ENCODE measurements at regions not wholly inside any gene's neighbourhood (a gene's known extent, or its start where the extent isn't known, plus 50 kb on each side); places are given as distances from the start of the nearest gene placed in this dataset.

DNA sequence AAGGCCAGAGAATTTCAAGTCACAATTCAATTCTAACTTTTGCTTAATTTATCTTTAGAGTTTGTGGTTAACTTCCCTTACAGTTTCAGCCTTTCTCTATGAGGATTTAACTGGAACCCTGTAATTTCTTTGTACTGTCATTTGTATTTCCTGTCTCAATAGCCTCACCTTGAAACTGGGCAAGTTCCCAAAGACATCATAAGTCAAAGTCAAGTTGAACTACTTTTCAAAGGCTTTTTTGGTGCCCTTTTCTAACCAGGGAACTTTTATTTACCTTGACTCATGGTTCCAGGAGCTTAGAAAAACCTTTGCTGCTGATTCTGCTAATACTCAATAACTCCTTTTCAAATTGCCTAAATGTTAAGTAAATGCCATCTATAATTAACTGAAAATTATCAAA lies 200.8 kb upstream of the KRR1 start:
- DNase-seq (ENCODE audit: insufficient read length, low spot score) (no peak), FAIRE-seq (no peak)

GRCh38 chr12:75711271-75711670 lies 199.9 kb upstream of the KRR1 start:
- FAIRE-seq (no peak), DNase-seq (ENCODE audit: insufficient read length, low spot score) (no peak)

DNA sequence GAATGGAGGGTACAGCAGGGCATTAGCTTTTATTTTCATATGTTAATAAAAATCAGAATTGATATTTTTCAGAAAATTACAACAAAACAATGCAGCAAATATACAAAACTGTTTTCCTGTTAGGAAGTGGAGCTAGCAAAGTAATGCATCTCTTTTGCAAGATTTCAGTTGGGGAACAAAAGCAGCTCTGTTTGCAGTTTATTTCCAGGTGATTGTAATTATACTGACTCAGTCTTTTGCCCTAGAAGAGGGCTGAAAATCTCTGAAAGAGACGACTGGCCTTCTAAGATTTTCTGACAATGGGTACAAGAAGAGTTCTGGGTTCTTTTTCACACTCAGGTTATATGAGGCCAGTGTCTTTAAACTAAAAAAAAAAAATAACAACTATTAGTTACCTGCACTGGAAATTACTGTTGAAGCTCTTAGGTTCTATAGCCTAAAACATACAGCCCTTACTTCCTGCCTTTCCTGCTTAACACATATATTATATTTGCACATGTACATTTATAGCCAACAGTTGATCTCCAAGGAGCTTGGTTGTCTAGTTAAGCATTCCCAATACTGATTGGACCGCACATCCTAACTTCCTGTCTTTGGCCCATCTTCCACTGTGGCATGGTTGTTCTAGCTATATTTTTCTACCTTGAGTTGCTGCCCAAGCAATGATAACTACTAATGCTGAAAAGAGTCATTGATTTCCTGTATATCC lies 199.1 kb upstream of the KRR1 start:
- FAIRE-seq (no peak), DNase-seq (ENCODE audit: insufficient read length, low spot score) (no peak)

GRCh38 chr12:75709503-75709902 lies 198.1 kb upstream of the KRR1 start:
- no peak for DNase-seq (ENCODE audit: insufficient read length, low spot score)
- FAIRE-seq = no peak

DNA sequence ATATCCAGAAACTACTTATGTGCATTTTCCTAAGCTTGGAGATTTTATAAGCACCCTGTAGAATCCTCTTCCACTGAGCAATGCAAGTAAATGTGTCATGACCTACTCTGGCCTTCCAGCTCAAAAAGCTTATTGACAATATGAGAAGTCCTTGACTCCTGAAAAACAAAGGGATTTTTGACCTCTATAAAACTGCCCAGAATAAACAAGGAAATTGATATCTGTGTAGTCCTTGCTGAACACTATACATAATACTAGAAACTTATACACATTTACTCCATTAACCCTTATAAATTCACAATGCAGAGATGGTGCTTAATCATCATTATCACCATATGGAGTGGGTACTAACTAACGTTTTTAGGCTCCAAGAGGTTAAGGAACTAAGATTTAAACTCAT lies 197.4 kb upstream of the KRR1 start:
- no peak for FAIRE-seq
- DNase-seq (ENCODE audit: insufficient read length, low spot score) = no peak

GRCh38 chr12:75707983-75708382 lies 196.6 kb upstream of the KRR1 start:
- no peak for FAIRE-seq
- DNase-seq (ENCODE audit: insufficient read length, low spot score) = no peak

GRCh38 chr12:75706786-75707605 lies 195.6 kb upstream of the KRR1 start:
- DNase-seq (ENCODE audit: insufficient read length, low spot score) (no peak), FAIRE-seq (no peak)

- peak; percentile 36 for DNase-seq (ENCODE audit: insufficient read length, low spot score)
- no peak for FAIRE-seq
Observed at GRCh38 chr12:75705749-75706711, 194.6 kb upstream of the KRR1 start.

- DNase-seq (ENCODE audit: insufficient read length, low spot score) = no peak
Observed at GRCh38 chr12:75704664-75705063, 193.3 kb upstream of the KRR1 start.

GRCh38 chr12:75704208-75704607 lies 192.8 kb upstream of the KRR1 start:
- no peak for DNase-seq (ENCODE audit: insufficient read length, low spot score)
- no peak for FAIRE-seq

More at GRCh38 chr12:75704664-75705063, 193.3 kb upstream of the KRR1 start:
- no peak for FAIRE-seq

DNA sequence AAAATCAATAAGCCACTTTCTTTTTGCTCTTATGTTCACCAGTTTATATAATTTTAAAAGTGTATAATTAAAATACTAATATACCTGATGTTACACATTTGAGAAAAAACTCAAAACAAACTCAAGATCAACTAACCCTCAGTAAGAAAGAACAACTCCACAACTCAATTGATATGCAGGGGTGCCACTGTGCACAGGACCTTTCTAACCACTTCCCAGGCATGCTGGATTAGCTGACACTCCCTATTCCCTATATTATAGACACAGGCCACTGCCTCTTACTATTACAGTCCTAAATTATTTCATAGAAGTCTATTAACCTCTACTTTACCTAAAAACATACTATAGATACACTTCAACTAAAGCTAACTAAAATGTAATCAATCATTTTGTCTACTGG lies 191.7 kb upstream of the KRR1 start:
- FAIRE-seq (no peak), DNase-seq (ENCODE audit: insufficient read length, low spot score) (no peak)

DNA sequence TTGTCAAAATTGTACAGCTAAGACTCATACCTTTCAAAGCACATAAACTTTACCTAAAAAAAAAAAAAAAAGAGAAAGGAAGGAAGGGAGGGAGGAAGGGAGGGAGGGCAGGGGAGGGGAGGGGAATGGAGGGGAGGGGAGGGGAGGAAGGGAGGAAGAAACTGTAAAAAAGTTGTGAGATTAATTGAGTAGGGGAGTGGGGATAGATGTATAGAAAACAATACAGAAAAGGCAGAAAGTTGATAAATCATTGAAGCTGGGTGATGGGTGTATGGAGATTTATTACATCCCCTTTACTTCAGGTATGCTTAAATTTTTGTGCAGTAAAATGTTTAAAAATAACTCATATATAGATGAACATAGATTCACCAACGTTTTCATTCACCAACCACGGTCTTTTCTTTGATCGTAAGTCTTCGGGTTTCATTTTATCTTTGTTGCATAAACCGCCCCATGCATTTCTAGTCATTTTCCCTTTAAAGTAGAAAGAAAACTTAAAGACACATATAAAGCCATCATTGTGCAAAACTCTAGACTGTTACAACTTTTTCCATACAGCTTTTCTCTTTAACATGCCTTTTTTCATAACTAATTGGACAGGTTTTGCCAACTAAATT lies 191.2 kb upstream of the KRR1 start:
- FAIRE-seq = no peak
- DNase-seq (ENCODE audit: insufficient read length, low spot score) = no peak

DNA sequence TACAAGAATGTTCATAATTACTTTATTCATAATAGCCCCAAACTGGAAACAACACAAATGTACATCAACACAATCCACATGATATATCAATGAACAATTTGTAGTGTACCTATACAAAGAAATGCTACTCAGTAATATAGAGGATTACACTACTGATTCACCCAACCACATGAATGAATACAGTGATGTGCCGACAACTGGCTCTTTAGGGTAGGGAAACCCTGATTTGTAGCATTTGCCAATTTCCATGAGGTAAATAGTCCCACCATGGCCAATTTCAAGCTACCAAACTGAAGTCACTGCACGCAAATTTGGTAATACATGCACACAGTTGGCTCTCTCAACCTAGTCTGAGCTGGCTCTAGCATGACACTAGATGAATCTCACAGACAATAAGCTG lies 190.4 kb upstream of the KRR1 start:
- DNase-seq (ENCODE audit: insufficient read length, low spot score) (no peak), FAIRE-seq (no peak)

DNA sequence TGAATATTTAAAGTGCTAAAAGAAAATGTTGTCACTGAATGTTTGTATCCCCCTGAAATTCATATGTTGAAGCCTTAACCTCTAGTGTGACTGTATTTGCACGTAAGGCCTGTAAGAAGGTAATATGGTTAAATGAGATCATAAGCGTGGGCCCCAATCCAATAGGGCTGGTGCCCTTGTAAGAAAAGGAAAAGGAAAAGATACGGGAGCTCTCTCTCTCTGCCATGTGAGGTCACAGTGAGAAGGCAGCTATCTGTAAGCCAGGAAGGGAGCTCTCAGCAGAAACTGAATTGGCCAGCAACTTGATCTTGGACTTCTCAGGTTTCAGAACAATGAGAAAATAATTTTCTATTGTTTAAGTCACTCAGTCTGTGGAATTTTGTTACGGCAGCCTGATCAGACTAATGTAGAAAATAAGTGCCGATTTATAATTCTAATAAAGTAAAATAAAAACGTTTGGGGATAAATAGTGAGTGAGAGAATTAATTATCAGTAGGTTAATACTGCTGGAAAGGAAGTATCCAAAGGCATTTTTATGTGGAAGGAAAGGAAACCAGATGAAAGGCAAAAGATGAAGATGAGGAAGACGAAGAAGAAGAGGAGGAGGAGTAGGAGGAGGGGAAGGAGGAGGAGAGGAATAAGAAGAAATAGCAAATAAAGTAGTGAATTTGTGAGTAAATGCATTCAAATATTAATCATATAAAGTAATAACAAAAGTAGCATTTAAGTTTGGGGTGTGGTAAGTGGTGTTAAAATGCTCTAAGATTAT lies 188.5 kb upstream of the KRR1 start:
- FAIRE-seq (no peak), DNase-seq (ENCODE audit: insufficient read length, low spot score) (no peak)

- FAIRE-seq (no peak), DNase-seq (ENCODE audit: insufficient read length, low spot score) (no peak)
Observed at GRCh38 chr12:75699251-75699650, 187.8 kb upstream of the KRR1 start.

DNA sequence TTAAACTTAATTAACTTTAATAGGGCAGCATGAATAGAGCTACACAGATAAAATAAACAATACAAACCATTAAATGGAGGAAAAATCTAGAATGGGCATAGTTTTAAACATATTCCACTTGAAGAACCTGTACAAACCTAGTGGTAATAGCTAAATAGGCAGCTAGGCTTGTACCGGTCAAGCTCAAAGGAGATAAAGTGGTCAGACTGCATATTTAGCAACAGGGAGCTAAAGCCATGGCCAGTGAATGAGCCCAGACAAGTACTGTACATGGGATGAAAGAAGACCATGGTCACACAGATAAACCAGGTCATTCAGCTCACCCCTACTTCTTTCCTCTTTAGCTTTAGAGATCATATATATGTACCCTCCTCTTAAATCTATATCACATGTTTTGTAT lies 186.6 kb upstream of the KRR1 start:
- DNase-seq (ENCODE audit: insufficient read length, low spot score) (no peak), FAIRE-seq (no peak)

- FAIRE-seq (no peak), DNase-seq (ENCODE audit: insufficient read length, low spot score) (no peak)
Observed at GRCh38 chr12:75695926-75696325, 184.5 kb upstream of the KRR1 start.

DNA sequence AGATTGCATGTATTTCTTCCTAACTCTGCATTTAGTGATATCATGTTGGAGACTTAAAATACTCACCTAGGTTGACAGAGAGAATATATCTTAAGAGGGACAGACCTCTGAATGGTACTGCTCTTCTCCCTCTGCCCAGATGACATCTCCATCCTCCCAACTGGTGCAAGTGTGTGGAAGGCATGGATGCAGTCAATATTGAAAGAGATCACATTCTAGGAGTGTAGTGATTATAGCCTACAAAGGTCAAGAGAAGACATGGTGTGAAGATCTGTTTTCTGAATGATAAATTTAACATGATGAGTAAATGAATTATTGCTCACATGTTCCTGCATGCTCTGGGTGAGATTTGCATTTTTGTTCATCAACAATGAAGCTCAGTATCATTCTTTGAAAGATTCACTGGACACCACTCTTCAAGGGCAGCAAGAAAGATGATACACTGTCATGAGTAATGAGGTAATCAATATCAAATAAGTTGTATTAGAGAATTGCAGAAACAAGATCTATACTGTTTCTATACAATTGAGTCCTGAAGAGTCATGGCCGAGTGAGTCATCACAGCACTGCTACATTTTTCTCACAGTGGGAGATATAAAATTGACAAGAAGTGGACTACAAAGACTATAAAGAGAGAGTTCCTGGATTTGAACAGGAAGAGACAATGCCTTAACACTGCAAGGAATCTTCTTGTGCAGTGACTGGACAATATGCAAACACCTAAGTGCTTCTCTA lies 183.3 kb upstream of the KRR1 start:
- FAIRE-seq = no peak
- no peak for DNase-seq (ENCODE audit: insufficient read length, low spot score)

GRCh38 chr12:75692876-75693275 lies 181.5 kb upstream of the KRR1 start:
- no peak for DNase-seq (ENCODE audit: insufficient read length, low spot score)
- FAIRE-seq = no peak

All from HTR-8/SVneo (cell line).